Upper lobe of right lung (tissue), 1 donor: ENCODE measurements at regions not wholly inside any gene's neighbourhood (a gene's known extent, or its start where the extent isn't known, plus 50 kb on each side); places are given as distances from the start of the nearest gene placed in this dataset.

ENCODE experiments used
- ATAC-seq: fragments of 200-7000 bp; cut with Tn5 transposase; one replicate; pipeline ENCODE4 v1.9.1; 2020; ENCODE audit warnings: mild to moderate bottlenecking, moderate library complexity
- DNase-seq: peaks from one replicate; pipeline ENCODE4 v3.0.0-alpha.2; 2020
- H3K27ac ChIP-seq: fragments of 200-600 bp; one replicate; pipeline ENCODE4 v1.8.0; 2022
- H3K27me3 ChIP-seq: fragments of 200-600 bp; one replicate; pipeline ENCODE4 v1.8.0; 2022; ENCODE audit warnings: mild to moderate bottlenecking
- H3K36me3 ChIP-seq: fragments of 200-600 bp; one replicate; pipeline ENCODE4 v1.8.0; 2022
- H3K4me1 ChIP-seq: fragments of 200-600 bp; one replicate; pipeline ENCODE4 v1.8.0; 2022
- H3K4me3 ChIP-seq: fragments of 200-600 bp; one replicate; pipeline ENCODE4 v1.8.0; 2022; ENCODE audit warnings: mild to moderate bottlenecking
- H3K9me3 ChIP-seq: fragments of 200-600 bp; one replicate; pipeline ENCODE4 v1.8.0; 2022
- CTCF ChIP-seq: fragments of 200-600 bp; IDR thresholded peaks from one replicate; pipeline ENCODE4 v1.8.0; 2022; ENCODE audit warnings: antibody characterized with exemption
- intact Hi-C: fragments of 100-400 bp; cut with DNase I; formaldehyde crosslinking; loops from one replicate; pipeline ENCODE4 v1.11.0; 2022
- donor health status: DM: no; HTN: yes; CAD: no; lungs with severe emphysema.

GRCh38 chr9:26308328-26308727 lies 584.3 kb downstream of the CAAP1 start:
- Histone ChIP-seq H3K9me3 (no peaks in the 10 kb centered on the region), H3K4me1 (no peaks in the 10 kb centered on the region), H3K36me3 (no peaks in the 10 kb centered on the region), H3K27ac (no peak overlapping the region), H3K4me3 (no peak overlapping the region), H3K27me3 (no peaks in the 10 kb centered on the region)
- ATAC-seq (no peak), DNase-seq (no peak)
- TF ChIP-seq CTCF: no peak
- intact Hi-C loops: no loop called here

- H3K27ac ChIP-seq: no peak overlapping the region
- H3K9me3 ChIP-seq: no peaks in the 10 kb centered on the region
- intact Hi-C loops: no loop called here
- H3K27me3 ChIP-seq: no peaks in the 10 kb centered on the region
- no peaks in the 10 kb centered on the region for H3K4me1 ChIP-seq
- H3K36me3 ChIP-seq: no peaks in the 10 kb centered on the region
- DNase-seq (no peak), ATAC-seq (no peak)
- H3K4me3 ChIP-seq: no peak overlapping the region
- TF ChIP-seq CTCF: no peak
These were observed 590.9 kb downstream of the CAAP1 start for GRCh38 chr9:26301659-26302058.

GRCh38 chr9:26301046-26301445 lies 591.6 kb downstream of the CAAP1 start:
- Histone ChIP-seq H3K36me3 (no peaks in the 10 kb centered on the region), H3K9me3 (no peaks in the 10 kb centered on the region), H3K27me3 (no peaks in the 10 kb centered on the region), H3K4me3 (no peak overlapping the region), H3K27ac (no peak overlapping the region), H3K4me1 (no peaks in the 10 kb centered on the region)
- no peak for TF ChIP-seq CTCF
- DNase-seq (no peak), ATAC-seq (no peak)
- intact Hi-C loops: no loop called here

GRCh38 chr9:26296910-26297572 lies 595.6 kb downstream of the CAAP1 start:
- ATAC-seq: no peak
- no peaks in the 10 kb centered on the region for H3K4me1 ChIP-seq
- H3K4me3 ChIP-seq: no peak overlapping the region
- H3K9me3 ChIP-seq: no peaks in the 10 kb centered on the region
- no peak for TF ChIP-seq CTCF
- H3K27me3 ChIP-seq: no peaks in the 10 kb centered on the region
- no peak for DNase-seq
- intact Hi-C loops: no loop called here
- H3K27ac ChIP-seq: no peak overlapping the region
- no peaks in the 10 kb centered on the region for H3K36me3 ChIP-seq

- ATAC-seq: no peak
- H3K27me3 ChIP-seq: no peaks in the 10 kb centered on the region
- no peaks in the 10 kb centered on the region for H3K36me3 ChIP-seq
- H3K9me3 ChIP-seq: no peaks in the 10 kb centered on the region
- no peak overlapping the region for H3K4me3 ChIP-seq
- no peak for DNase-seq
- no peak for TF ChIP-seq CTCF
- intact Hi-C loops: no loop called here
- no peak overlapping the region for H3K27ac ChIP-seq
- H3K4me1 ChIP-seq: no peaks in the 10 kb centered on the region
These were observed 599.7 kb downstream of the CAAP1 start for GRCh38 chr9:26292943-26293342.
